ENCODE measurements at regions not wholly inside any gene's neighbourhood (a gene's known extent, or its start where the extent isn't known, plus 50 kb on each side); places are given as distances from the start of the nearest gene placed in this dataset.

DNA sequence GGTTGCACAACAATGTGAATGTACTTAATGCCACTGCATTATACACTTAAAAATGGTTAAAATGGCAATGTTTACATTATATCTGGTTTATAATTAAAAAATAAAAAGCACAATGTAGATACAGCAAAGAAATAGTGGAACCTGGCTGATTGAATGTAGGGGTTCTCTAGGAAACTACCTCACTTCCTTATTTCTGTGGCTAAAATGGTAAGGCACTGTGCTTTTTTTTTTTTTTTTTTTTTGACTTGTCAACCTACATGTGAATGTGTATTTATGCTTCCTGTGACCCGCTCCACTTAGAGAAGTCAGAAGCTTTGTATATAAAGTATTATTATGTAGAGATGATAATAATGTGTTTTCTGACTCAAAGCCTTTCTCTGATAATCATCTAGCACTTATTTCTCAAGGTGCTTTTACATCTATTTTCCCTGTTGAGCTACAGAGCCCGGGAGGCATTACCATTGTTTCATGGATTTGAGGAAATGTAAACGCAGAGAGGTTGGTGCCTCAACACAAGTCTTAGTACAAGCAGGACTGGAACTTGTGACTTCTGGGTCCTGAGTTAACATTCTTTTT, 55.0 kb downstream of the SOX4 start:
- no peak for DNase-seq (ENCODE audit: low read depth in 3 of 3)

DNA sequence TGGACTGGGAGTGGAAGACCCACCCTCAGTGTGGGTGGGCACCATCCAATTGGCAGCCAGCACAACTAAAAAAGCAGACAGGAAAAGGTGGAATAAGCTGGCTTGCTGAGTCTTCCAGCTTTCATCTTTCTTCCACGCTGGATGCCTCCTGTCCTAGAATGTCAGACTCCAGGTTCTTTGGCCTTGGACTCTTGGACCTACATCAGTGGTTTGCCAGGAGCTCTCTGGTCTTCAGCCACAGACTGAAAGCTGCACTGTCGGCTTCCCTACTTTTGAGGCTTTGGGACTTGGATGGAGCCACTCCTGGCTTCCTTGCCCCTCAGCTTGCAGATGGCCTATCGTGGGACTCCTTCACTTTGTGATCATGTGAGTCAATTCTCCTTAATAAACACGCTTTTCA, 59.8 kb downstream of the SOX4 start:
- no peak for DNase-seq (ENCODE audit: low read depth in 3 of 3)

- DNase-seq (ENCODE audit: low read depth in 3 of 3), result no peak
These were observed 60.4 kb downstream of the SOX4 start for GRCh38 chr6:21653905-21654304.

DNA sequence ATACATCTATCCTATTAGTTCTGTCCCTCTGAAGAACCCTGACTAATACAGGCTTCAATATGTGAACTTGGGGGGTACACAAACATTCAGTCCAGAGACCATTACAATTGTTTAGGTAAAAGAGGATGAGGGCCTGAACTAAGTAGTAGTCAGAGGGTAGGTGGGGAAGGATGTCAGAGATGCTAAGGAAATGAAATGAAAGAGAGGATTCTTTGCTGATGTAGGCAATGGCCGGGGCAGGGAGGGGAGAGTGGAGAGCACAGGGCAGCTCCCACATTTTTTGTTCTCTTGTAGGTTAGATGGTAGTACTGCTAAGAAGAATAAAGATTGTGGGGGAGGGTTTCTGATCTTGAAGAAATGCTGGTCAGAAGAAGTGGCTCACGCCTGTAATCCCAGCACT, 60.8 kb downstream of the SOX4 start:
- no peak for DNase-seq (ENCODE audit: low read depth in 3 of 3)

DNA sequence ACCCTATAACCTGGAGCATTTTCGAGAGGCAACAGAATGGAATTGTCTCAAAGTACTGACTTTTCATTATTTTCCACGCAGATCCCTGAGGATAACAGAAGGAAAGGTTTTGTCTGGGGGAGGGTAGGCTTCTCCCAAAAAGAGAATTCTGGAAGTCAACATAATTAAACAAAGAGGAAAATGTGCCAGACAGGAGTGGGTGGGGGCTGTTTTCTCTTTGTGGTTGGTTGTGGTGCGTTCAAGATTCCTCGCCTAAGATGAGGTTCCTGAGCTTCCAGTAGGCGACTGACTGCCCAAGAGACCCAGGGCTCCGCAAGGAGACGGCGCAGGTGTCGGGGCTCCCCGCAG, 70.4 kb downstream of the SOX4 start:
- no peak for DNase-seq (ENCODE audit: low read depth in 3 of 3)

DNA sequence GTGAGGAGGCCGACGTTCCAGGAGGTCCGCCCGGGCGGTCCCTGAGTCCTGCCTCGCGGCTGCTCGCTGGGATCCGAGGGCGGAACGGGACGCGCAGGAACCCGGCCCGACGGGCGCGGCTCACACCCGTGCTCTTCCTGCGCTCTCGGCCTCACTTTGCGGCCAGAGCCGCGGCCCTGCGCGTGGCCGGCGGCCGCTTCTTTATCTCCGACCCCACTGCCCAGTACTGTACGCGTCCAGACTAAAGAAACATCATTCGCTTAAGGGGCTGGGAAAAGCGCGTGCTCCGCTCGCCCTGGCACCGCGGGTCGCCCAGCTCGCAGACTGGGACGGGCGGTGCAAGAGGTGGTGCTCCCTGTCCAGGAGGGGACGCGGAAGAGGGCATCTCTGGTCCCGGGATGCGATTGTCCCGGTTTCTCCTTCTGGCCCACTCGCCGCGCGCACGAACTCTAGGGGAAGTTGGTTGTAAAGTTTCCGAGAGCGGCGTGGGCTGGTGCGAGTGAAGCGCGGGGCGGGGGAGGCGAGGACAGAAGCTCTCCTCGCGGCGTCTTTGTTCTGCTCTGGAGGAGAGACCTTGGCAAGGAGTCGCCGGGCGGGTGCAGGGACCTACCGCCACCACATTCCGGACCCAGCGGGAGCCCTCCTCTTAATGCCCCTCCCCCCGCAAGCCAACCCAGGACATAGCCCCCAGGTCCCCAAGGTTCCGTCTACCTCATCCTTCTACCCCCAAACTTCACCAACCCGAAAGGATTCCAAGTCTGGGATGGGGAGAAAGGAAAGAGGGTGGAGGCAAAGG, 71.0 kb downstream of the SOX4 start:
- DNase-seq (ENCODE audit: low read depth in 3 of 3), result no peak

GRCh38 chr6:21665110-21665391, 71.5 kb downstream of the SOX4 start:
- DNase-seq (ENCODE audit: low read depth in 3 of 3), result no peak

DNA sequence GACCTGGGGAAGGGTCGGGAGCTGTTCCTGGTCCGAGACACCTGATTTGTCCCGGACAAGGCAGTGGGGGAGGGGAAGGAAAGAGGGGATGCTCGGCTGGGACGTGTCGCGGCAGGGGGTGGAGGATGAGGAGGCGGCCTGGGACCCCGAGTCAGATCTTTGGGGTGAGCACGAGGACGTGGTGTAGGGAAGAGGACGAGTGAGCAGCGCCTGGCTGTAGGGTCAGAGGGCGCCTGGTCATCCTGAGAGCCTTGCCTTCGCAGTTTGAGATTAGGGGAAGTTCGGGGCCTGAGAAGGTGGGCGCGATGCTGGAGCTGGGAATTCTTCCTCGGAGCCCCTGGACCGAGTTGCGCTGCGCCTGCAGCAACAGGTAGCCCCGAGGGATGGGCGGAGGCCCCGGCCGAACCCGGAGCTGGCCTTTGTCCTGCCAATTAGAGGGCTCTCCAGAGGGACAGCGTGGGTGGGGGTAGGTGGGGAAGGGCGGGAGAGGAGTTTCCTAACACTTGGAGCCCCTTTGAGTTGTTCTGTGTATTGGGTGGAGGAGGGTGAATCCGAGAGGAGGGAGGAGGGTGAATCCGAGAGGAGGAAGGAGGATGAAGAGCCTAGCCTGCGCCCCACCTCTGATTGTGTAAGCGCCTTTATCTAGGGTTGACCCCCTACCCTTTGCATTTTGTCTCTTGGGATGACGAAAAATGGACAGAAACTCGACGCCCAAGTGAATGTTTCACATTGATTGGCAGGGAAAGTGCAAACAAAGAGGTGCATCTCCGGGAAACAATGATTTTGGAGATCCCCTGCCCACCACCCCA, 72.0 kb downstream of the SOX4 start:
- DNase-seq (ENCODE audit: low read depth in 3 of 3), result no peak

GRCh38 chr6:21666201-21666691, 72.7 kb downstream of the SOX4 start:
- DNase-seq (ENCODE audit: low read depth in 3 of 3), result no peak

DNA sequence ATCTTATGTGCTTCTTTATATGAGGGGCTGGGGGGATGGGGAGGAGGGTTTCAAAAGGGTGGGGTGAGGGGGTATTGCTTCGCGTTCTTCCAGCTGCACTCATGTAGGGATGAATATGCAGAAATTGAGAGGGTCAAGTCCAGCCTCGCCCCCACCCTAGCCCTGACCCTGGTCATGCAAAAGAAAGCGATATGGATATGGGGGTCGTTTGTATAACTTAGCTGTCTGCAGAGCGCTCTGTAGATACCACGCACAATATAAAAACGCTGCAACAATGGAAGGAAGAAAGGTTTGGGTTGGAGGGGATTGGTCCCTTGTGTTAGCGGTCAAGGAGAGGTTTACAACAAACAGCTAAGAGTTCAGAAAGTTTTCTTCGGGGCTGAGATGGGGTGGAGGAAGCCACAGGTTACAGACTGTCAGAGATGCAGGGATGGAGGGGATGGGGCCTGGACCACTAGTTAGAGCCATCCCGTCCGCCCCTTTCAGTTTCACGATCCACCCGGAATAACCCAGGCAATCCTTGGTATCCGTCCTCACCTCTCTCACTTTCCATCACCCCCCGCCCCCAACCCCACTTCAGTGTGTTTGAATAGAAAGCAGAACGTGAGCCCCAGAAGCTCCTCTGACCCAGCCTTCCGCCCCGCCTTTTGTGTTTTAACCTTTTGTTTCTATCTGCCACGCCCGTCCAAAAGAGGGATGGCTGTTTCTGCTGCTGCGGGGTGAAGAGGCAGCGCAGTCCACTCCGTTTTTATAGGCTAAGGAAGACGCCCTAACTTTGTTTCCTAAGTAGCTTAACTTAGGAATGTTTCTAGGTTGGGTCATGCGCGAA, 73.5 kb downstream of the SOX4 start:
- DNase-seq (ENCODE audit: low read depth in 3 of 3), result no peak

DNA sequence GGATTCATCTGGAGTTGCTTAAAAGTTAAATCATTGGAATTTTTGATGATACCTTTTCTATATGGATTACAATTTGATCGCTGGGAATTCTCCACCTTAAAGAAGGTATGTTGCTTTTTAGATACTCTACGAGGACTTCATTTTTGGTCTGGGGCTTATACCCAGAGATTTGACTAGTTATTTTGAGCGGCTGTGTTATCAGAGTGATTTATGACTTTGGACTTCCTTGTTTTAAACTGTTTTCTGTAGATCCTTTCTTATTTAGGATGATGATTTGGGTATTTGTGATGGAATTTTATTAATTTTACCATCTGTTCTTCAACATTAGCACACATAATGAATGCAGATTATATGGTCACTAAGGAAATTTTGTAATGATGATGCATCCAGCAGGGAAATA, 75.2 kb downstream of the SOX4 start:
- no peak for DNase-seq (ENCODE audit: low read depth in 3 of 3)

GRCh38 chr6:21676769-21677168, 83.2 kb downstream of the SOX4 start:
- no peak for DNase-seq (ENCODE audit: low read depth in 3 of 3)

- no peak for DNase-seq (ENCODE audit: low read depth in 3 of 3)
These were observed 85.4 kb downstream of the SOX4 start for GRCh38 chr6:21678990-21679389.

DNA sequence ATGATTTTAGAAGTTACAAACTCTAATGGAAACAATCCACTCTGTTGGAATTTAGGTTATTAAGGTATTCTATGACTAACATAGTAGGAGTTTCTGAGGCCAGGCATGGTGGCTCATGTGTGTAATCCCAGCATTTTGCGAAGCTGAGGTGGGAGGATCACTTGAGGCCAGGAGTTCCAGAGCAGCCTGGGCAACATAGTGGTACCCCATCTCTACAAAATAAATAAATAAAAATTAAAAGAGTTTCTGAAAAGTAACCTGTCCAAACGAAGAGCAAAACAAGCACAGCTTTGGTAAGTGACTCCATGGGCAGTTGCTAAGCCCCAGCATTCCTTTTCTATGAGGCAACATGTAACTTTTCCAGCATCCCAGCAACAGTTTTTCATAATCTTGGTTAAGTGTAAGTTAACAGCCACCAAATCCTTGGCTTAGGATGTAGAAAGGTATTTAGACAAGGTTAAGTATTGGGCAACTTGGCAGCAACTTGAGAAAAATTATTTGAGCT, 86.3 kb downstream of the SOX4 start:
- DNase-seq (ENCODE audit: low read depth in 3 of 3), result no peak

DNA sequence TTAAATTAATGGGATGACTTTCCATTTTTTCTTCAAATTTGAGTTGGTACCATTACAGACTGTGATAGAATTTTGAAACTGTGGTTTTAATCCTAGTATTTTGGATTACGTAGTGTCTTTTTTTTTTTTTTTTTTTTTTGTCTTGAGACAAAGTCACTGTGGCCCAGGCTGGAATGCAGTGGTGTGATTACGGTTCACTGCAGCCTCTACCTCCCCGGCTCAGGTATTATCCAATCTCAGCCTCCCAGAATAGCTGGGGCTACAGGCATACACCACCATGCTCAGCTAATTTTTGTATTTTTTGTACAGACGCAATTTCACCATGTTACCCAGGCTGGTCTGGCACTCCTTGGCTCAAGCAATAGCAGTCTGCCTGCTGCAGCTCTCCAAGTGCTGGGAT, 87.1 kb downstream of the SOX4 start:
- DNase-seq (ENCODE audit: low read depth in 3 of 3), result no peak

GRCh38 chr6:21690489-21690888, 96.9 kb downstream of the SOX4 start:
- DNase-seq (ENCODE audit: low read depth in 3 of 3), result no peak

DNA sequence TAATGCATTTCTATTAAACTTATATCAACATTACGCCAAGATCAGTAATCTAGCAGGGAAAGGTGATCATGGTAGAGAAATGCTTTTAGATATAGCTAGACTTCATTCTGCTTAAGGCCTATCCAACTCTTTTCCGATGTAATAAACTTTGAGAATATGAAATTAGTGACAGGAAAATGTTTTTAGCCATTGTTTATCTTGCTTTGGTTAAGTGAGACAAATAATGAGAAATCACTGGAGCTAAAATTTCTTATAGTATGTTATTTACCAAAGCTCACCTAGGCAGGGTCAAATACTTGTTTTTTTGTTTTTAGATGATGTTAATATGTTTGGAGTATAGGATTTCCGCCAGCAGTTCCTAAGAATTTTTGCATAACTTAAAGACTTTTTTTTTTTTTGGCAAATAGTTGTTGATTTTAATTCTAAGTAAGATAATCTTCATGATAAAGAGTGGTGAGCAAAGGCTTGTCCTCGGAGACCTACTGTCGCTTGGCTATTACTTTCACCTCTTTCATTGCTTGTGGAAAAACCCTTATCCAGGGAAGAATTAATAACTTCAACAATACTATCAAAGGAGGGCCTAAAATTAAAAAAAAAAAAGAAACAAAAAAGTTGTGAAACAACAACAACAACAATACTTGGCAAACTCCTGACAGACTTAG, 98.3 kb downstream of the SOX4 start:
- DNase-seq (ENCODE audit: low read depth in 3 of 3), result no peak

- no peak for DNase-seq (ENCODE audit: low read depth in 3 of 3)
These were observed 99.2 kb downstream of the SOX4 start for GRCh38 chr6:21692721-21693120.

GRCh38 chr6:21694168-21694567, 100.6 kb downstream of the SOX4 start:
- DNase-seq (ENCODE audit: low read depth in 3 of 3), result no peak

- DNase-seq (ENCODE audit: low read depth in 3 of 3), result no peak
These were observed 114.2 kb downstream of the SOX4 start for GRCh38 chr6:21707524-21708319.

DNA sequence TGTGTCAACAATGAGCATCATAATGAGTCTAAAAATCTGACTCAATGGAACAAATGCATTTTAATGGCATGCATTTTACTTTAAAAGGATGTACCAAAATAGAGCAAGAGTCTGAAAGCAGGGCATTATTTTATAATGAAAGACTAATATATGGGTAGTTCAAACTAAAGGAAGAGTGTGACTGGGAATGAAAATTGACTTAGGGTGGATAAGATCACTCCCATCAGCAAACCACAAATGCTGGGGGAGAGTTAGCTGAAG, 114.7 kb downstream of the SOX4 start:
- no peak for DNase-seq (ENCODE audit: low read depth in 3 of 3)

Measured in stimulated activated CD4-positive, alpha-beta T cell treated with anti-CD3 and anti-CD28 coated beads, TNF-alpha, amount 100 ng/mL, for 4 hours (primary cell).